Lower leg skin (tissue), 4 donors: ENCODE measurements at regions not wholly inside any gene's neighbourhood (a gene's known extent, or its start where the extent isn't known, plus 50 kb on each side); places are given as distances from the start of the nearest gene placed in this dataset.

Source experiments
- DNase-seq, 2 donors: peaks; one replicate each; pipeline ENCODE4 v3.0.0-alpha.2; 2019; ENCODE audit warnings: low spot score in 2 of 2
- H3K4me3 ChIP-seq: fragments of 200-600 bp; sonication (generic); 2 replicates; pipeline ENCODE4 v1.5.1; 2017; ENCODE audit warnings: mild to moderate bottlenecking, low read depth; ENCODE audit not compliant: poor library complexity, severe bottlenecking
- POLR2A ChIP-seq, 2 donors: fragments of 450-650 bp; IDR thresholded peaks; one replicate each; pipeline ENCODE4 v1.6.1; 2016 to 2017; ENCODE audit warnings: antibody characterized with exemption in 2 of 2, mild to moderate bottlenecking in 1 of 2, moderate library complexity in 1 of 2
- WGBS, 2 donors: methylation state at CpG; one replicate each; pipeline ENCODE4 v1.1.5; 2018; 5-methylcytosine and 5-hydroxymethylcytosine counted together
- intact Hi-C: fragments of 100-400 bp; cut with DNase I; formaldehyde crosslinking; loops from one replicate; pipeline ENCODE4 v1.15.0; 2023; ENCODE audit warnings: low total_unique reads
- TF ChIP-seq, protein P1 (sequence below), 3 donors: fragments of 450-650 bp; IDR thresholded peaks; one replicate each; pipeline ENCODE4 v1.5.1; 2016; ENCODE audit warnings: antibody characterized with exemption in 3 of 3, mild to moderate bottlenecking in 3 of 3, moderate library complexity in 2 of 3

DNA sequence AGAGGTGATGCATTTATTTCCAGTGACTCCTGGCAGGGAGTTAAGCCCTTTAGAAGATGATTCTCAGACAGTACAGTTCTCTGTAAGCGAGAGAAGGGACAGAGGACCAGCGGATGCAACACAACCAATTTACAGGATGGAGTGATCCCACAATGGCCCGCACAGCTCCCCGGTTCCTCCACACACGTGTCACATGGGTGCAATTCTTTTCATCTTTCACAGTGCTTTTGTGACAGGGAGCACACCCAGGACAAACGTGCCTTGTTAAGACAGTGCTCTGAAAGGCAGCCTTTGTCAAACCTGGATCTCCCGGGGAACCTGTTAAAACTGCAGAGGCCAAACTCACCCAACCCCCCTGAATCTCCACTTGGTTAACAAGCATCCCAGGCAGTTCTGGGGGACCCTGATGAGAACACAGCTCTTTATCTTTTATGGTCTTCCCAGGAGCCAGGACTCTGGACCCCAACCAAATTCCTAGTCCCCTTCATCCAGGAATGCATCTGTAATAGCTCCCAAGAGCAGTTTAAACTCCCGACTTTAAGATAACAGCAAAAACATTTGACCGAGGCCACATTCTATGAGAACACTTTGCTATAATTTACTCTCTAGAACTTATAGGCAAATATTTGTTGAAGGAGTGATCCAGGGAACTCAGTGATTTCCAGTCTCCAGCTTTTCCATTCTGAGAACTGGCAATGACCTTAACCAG is 134.9 kb upstream of the CDH5 start:
- TF ChIP-seq POLR2A (IDR thresholded peaks at IDR 0.05): no peak
- no peak for DNase-seq
- WGBS, 2 donors: 77 to 88% methylated on average over 9 of the region's 9 CpGs
- intact Hi-C loops: no loop called here
- no peak overlapping the region for H3K4me3 ChIP-seq

DNA sequence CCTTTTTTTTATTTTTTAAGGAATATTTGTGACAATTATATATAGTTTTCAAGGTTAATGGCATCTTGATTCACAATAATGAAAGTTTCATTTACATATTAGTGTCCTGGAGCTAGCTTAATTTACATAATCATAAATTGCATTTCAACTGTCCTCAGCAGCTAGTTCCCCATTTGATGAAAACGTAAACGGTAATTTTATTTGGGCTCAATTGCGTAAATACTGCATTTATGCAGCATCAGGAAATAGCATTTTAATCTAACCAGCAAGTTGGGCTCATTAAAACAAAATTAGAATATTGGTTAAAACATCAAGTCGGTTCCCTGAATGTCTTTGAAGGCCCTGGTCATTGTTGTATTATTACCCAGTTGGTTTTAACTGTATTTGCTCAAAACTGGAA is 136.8 kb upstream of the CDH5 start:
- no peak for DNase-seq
- no peak overlapping the region for H3K4me3 ChIP-seq
- intact Hi-C loops: no loop called here
- 84 to 88% methylated on average over 4 of the region's 4 CpGs for WGBS, 2 donors
- TF ChIP-seq, protein P1, sequence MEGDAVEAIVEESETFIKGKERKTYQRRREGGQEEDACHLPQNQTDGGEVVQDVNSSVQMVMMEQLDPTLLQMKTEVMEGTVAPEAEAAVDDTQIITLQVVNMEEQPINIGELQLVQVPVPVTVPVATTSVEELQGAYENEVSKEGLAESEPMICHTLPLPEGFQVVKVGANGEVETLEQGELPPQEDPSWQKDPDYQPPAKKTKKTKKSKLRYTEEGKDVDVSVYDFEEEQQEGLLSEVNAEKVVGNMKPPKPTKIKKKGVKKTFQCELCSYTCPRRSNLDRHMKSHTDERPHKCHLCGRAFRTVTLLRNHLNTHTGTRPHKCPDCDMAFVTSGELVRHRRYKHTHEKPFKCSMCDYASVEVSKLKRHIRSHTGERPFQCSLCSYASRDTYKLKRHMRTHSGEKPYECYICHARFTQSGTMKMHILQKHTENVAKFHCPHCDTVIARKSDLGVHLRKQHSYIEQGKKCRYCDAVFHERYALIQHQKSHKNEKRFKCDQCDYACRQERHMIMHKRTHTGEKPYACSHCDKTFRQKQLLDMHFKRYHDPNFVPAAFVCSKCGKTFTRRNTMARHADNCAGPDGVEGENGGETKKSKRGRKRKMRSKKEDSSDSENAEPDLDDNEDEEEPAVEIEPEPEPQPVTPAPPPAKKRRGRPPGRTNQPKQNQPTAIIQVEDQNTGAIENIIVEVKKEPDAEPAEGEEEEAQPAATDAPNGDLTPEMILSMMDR (IDR thresholded peaks at IDR 0.05): no peak
- TF ChIP-seq POLR2A (IDR thresholded peaks at IDR 0.05): no peak

DNA sequence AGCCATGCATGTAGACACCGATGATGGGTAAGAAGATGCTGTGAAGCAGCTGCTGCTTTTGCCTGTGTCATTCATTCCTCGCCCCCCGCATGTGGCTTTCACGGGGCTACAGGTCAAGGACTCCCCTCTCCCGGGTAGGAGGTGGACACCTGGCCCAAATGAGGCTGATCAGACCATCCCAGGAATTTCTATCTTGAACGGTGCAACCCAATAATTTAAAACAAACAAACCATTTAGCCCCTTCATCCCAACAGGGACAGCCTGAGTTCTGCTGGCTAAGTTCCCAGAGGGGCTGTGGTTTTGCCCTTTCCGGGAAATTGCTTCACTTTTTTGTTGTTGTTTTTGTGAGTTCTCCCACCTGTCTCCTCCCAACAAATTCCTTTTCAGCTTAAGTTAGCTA is 137.7 kb upstream of the CDH5 start:
- no peak overlapping the region for H3K4me3 ChIP-seq
- no peak for DNase-seq
- no peak for TF ChIP-seq POLR2A (IDR thresholded peaks at IDR 0.05)
- TF ChIP-seq, protein P1 (IDR thresholded peaks at IDR 0.05): no peak
- WGBS, 2 donors: 73 to 76% methylated on average over 7 of the region's 7 CpGs
- intact Hi-C loops: no loop called here

DNA sequence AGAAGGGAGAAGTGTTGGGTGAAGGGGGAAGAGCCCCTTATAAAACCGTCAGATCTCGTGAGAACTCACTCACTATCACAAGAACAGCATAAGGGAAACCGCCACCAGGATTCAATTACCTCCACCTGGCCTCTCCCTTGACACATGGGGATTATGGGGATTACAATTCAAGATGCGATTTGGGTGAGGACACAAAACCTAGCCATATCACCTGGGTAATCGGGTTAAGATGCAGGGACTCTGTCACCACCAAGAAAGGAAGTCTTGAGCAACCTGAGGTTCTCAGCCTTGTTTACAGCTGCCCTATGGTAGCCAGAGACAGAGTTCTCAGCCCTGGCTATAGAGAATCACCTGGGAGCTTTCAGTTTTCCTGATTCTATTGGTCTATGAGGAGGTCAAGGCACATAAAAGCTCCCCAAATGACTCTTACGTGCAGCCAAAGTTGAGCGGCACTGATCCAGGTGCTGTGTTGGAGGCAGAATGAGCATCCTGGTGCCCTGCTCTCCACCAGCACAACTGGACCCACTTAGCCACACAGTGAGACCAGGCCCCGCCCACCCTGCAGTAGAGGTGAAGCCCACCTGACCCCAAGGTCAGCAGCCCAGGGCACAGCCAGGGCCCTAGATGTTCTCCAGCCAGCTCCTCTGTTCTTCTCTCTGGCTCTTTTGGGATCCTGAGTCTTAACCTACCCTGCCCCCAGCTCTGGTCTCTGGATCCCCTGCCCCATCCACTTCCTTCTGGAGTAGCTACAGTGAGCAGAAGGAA is 138.5 kb upstream of the CDH5 start:
- TF ChIP-seq, protein P1 (IDR thresholded peaks at IDR 0.05): no peak
- no peak for TF ChIP-seq POLR2A (IDR thresholded peaks at IDR 0.05)
- intact Hi-C loops: no loop called here
- no peak overlapping the region for H3K4me3 ChIP-seq
- 92% methylated on average over 7 to 8 of the region's 8 CpGs for WGBS, 2 donors
- peak in 1 of 2 donors; percentile 34 for DNase-seq

DNA sequence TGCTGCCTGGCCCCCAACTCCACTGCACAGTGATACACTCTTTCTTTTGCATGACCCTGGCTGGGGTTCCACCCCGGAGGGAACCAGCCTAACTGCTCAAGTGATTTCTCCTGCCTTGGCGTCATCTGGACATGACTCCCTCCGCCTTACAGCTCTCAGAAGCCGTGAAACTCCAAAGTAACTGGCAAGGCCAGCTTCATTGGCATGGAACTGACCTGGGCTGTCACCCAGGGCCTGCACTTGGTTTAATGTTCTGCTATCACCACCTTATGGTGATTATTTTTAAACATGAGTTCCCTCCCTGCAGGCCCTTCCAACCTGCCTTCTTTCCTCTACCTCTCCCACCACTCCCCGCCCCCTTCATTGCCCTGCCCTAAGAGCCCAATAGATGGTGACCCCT is 139.7 kb upstream of the CDH5 start:
- no peak overlapping the region for H3K4me3 ChIP-seq
- no peak for TF ChIP-seq POLR2A (IDR thresholded peaks at IDR 0.05)
- TF ChIP-seq, protein P1 (IDR thresholded peaks at IDR 0.05): no peak
- intact Hi-C loops: no loop called here
- peak in 1 of 2 donors; percentile 65 for DNase-seq
- WGBS, 2 donors: 71 to 80% methylated on average over 5 of the region's 5 CpGs

DNA sequence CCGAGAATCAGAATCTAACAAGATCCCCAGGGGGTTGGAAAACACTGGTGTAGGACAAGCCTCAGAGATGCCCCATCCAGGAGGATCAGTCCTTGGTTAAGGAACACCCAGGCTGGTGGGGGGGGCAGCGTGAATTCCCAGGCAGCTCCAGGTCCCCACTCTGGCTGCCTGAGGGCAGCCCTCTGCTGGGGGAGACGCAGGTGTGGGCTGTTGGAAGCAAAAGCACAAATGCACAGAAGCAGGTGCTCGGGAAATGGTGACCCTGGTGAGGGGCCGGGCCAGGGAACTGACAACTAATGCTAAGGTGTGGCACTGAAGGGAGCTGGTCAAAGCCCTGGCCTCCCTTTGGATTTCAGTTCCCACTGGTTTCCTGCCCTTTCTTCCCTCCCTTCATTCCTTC is 140.8 kb upstream of the CDH5 start:
- TF ChIP-seq, protein P1 (IDR thresholded peaks at IDR 0.05): no peak
- TF ChIP-seq POLR2A (IDR thresholded peaks at IDR 0.05): no peak
- intact Hi-C loops: no loop called here
- peak in 1 of 2 donors; percentile 74 for DNase-seq
- no peak overlapping the region for H3K4me3 ChIP-seq
- 88 to 98% methylated on average over 5 of the region's 5 CpGs for WGBS, 2 donors
